GM21447 (cell line): ENCODE measurements at regions not wholly inside any gene's neighbourhood (a gene's known extent, or its start where the extent isn't known, plus 50 kb on each side); places are given as distances from the start of the nearest gene placed in this dataset.
"Not testable (repeated sequence)": the region's sequence is repeated elsewhere in the genome, so short reads cannot be mapped to it uniquely, and the experiment has no call there.

Source experiments
- ATAC-seq: cut with Tn5 transposase; IDR thresholded peaks from one replicate; pipeline ENCODE4 v1.9.1; 2021; ENCODE audit not compliant: unreplicated experiment

GRCh38 chr18:47682876-47683275 lies 247.6 kb downstream of the SMAD2 start:
- no peak for ATAC-seq

- ATAC-seq = peak; percentile 61
These were observed 250.0 kb downstream of the SMAD2 start for GRCh38 chr18:47680488-47680887.

GRCh38 chr18:47679864-47680263 lies 250.6 kb downstream of the SMAD2 start:
- no peak for ATAC-seq

- ATAC-seq = no peak
These were observed 252.5 kb downstream of the SMAD2 start for GRCh38 chr18:47677952-47678351.

GRCh38 chr18:47669815-47670214 lies 260.6 kb downstream of the SMAD2 start:
- ATAC-seq = no peak

GRCh38 chr18:47658498-47658897 lies 272.0 kb downstream of the SMAD2 start:
- no peak for ATAC-seq

GRCh38 chr18:47654988-47655387 lies 275.5 kb downstream of the SMAD2 start:
- ATAC-seq = no peak

GRCh38 chr18:47644896-47645295 lies 285.6 kb downstream of the SMAD2 start:
- ATAC-seq = no peak

GRCh38 chr18:47637551-47637950 lies 292.9 kb downstream of the SMAD2 start:
- ATAC-seq = not testable (repeated sequence)

- ATAC-seq = no peak
These were observed 295.0 kb downstream of the SMAD2 start for GRCh38 chr18:47635416-47635815.

- ATAC-seq = no peak
These were observed 297.4 kb downstream of the SMAD2 start for GRCh38 chr18:47632970-47633635.

- no peak for ATAC-seq
These were observed 301.6 kb downstream of the SMAD2 start for GRCh38 chr18:47628893-47629292.

GRCh38 chr18:47628240-47628781 lies 302.1 kb downstream of the SMAD2 start:
- ATAC-seq = no peak

GRCh38 chr18:47627030-47627429 lies 303.4 kb downstream of the SMAD2 start:
- no peak for ATAC-seq

GRCh38 chr18:47619771-47620448 lies 310.5 kb downstream of the SMAD2 start:
- no peak for ATAC-seq

- no peak for ATAC-seq
These were observed 311.7 kb downstream of the SMAD2 start for GRCh38 chr18:47618758-47619157.

- ATAC-seq = no peak
These were observed 315.4 kb downstream of the SMAD2 start for GRCh38 chr18:47615043-47615442.

GRCh38 chr18:47613929-47614328 lies 316.5 kb downstream of the SMAD2 start:
- no peak for ATAC-seq

- no peak for ATAC-seq
These were observed 318.8 kb downstream of the SMAD2 start for GRCh38 chr18:47611649-47612048.

- no peak for ATAC-seq
These were observed 323.9 kb downstream of the SMAD2 start for GRCh38 chr18:47606526-47606925.

GRCh38 chr18:47605093-47605492 lies 325.4 kb downstream of the SMAD2 start:
- ATAC-seq = no peak

GRCh38 chr18:47604021-47604420 lies 326.4 kb downstream of the SMAD2 start:
- no peak for ATAC-seq
